ENCODE measurements at regions not wholly inside any gene's neighbourhood (a gene's known extent, or its start where the extent isn't known, plus 50 kb on each side); places are given as distances from the start of the nearest gene placed in this dataset.

DNA sequence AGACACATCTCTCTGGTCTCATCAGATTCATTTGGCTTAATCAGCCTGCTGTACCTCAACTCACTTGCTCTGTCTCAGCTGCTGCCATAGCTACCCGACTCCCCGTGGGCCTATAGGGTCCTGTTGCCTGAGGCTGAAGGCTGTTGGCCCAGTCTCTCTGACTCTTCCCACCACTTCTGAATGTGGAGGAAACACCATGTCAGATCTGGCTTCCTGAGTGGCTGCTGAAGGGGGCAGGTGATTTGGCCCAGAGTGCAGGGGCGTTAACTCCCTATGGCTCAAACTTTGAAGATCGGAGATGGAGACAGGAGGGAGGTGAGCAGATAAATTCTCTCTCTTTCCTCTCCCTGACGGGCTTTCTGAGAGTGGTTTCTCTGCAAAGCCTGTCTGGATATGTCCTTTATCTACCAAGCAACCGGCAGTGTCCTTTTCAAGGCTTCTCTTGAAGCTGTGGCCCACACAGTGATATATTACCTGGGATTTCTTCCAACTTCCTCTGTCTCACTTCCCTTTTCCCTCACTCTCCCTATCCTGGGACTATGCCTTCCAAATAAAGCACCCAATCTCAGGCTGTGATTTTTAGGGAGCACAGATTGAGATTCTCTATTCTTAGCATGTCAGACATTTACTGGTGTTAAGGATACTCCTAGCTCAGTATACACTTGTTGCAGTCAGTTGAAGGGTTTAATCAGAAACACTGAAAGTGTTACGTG is 334.9 kb upstream of the TBC1D5 start:
- TF ChIP-seq, protein P1, sequence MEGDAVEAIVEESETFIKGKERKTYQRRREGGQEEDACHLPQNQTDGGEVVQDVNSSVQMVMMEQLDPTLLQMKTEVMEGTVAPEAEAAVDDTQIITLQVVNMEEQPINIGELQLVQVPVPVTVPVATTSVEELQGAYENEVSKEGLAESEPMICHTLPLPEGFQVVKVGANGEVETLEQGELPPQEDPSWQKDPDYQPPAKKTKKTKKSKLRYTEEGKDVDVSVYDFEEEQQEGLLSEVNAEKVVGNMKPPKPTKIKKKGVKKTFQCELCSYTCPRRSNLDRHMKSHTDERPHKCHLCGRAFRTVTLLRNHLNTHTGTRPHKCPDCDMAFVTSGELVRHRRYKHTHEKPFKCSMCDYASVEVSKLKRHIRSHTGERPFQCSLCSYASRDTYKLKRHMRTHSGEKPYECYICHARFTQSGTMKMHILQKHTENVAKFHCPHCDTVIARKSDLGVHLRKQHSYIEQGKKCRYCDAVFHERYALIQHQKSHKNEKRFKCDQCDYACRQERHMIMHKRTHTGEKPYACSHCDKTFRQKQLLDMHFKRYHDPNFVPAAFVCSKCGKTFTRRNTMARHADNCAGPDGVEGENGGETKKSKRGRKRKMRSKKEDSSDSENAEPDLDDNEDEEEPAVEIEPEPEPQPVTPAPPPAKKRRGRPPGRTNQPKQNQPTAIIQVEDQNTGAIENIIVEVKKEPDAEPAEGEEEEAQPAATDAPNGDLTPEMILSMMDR (IDR thresholded peaks at IDR 0.05) = no peak
- no peaks in the 10 kb centered on the region for H3K36me3 ChIP-seq (ENCODE audit: insufficient read depth in 1 of 2, low read depth in 1 of 2)
- intact Hi-C loops (cut with DNase I) = no loop called here
- 63 to 64% (median 63%) methylated on average over 7 of the region's 7 CpGs for WGBS, 3 donors
- DNase-seq (no peak), ATAC-seq (no peak)
- no peak overlapping the region for H3K27ac ChIP-seq
- H3K9me3 ChIP-seq = no peaks in the 10 kb centered on the region
- H3K27me3 ChIP-seq (ENCODE audit: insufficient read depth in 3 of 3, low read length in 2 of 3) = no peaks in the 10 kb centered on the region
- no peaks in the 10 kb centered on the region for H3K4me1 ChIP-seq
- no peak overlapping the region for H3K4me3 ChIP-seq

DNA sequence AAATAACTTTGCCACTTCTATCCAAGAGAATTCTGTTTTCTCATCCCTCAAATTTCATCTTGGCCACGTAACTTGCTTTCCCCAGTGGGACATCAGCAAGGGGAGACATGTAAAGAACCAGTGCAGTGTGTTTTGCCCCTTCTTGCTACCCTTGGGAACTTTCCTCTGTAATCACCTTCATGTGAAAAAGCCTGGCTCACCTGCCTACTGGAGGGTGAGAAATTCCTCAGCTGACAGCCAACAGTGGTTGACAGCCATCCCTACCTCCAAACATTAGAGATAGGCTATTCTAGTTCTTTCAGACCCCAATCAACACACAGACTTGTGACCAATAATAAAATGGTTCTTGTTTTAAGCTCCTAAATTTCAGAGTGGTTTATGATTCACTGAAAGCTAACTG is 333.9 kb upstream of the TBC1D5 start:
- Histone ChIP-seq H3K4me3 (no peak overlapping the region), H3K36me3 (ENCODE audit: insufficient read depth in 1 of 2, low read depth in 1 of 2) (no peaks in the 10 kb centered on the region), H3K27me3 (ENCODE audit: insufficient read depth in 3 of 3, low read length in 2 of 3) (no peaks in the 10 kb centered on the region), H3K27ac (no peak overlapping the region), H3K9me3 (no peaks in the 10 kb centered on the region), H3K4me1 (no peaks in the 10 kb centered on the region)
- no peak for DNase-seq
- TF ChIP-seq, protein P1 (IDR thresholded peaks at IDR 0.05) = no peak
- ATAC-seq = no peak
- intact Hi-C loops (cut with DNase I) = no loop called here
- WGBS, 3 donors = 71 to 78% (median 72%) methylated on average over 1 of the region's 1 CpG

DNA sequence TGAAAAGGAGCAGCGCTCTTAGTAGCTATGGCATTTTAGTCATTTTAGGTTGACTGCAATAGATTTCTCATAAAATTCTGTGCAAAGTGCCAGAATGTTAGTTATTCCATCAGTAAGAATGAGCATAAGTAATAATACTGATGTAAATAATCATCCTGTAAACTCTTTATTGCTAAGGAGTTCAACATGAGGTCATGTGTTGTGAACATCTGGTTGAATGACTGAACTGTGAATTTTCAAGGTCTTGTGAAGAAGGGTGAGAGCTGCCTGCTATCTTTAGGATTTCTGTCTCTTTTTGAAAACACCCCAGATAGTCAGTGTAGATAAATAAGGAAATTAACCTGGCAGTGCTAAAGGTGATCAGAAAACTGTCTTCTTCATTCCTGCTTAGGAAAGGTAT is 333.4 kb upstream of the TBC1D5 start:
- no peak overlapping the region for H3K27ac ChIP-seq
- no peaks in the 10 kb centered on the region for H3K27me3 ChIP-seq (ENCODE audit: insufficient read depth in 3 of 3, low read length in 2 of 3)
- ATAC-seq = no peak
- H3K9me3 ChIP-seq = no peaks in the 10 kb centered on the region
- no peak for DNase-seq
- WGBS, 3 donors = 93 to 95% (median 94%) methylated on average over 1 of the region's 1 CpG
- H3K36me3 ChIP-seq (ENCODE audit: insufficient read depth in 1 of 2, low read depth in 1 of 2) = no peaks in the 10 kb centered on the region
- intact Hi-C loops (cut with DNase I) = no loop called here
- TF ChIP-seq, protein P1 (IDR thresholded peaks at IDR 0.05) = no peak
- no peaks in the 10 kb centered on the region for H3K4me1 ChIP-seq
- no peak overlapping the region for H3K4me3 ChIP-seq

DNA sequence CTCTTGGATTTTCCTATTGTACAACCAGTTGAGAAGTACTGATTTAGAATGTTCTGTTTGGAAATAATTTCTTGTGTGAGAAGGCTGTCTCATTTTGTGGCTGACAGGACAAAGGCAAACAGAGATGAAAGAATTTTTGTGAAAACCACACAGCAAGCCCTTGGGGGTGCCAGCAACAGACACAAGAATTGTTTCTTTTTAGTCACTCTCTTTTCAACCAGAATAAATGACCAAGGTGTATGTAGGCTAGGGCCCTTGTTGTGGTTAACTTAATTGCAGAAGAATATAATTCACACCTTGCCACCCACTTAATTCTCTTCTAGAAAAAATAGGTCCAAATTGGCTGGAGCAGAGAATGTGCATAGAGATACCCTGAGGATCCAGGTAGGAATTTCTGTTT is 329.4 kb upstream of the TBC1D5 start:
- DNase-seq = no peak
- no peaks in the 10 kb centered on the region for H3K27me3 ChIP-seq (ENCODE audit: insufficient read depth in 3 of 3, low read length in 2 of 3)
- H3K9me3 ChIP-seq = no peaks in the 10 kb centered on the region
- H3K4me1 ChIP-seq = no peaks in the 10 kb centered on the region
- intact Hi-C loops (cut with DNase I) = no loop called here
- TF ChIP-seq, protein P1 (IDR thresholded peaks at IDR 0.05) = no peak
- no peak overlapping the region for H3K27ac ChIP-seq
- no peak overlapping the region for H3K4me3 ChIP-seq
- no peaks in the 10 kb centered on the region for H3K36me3 ChIP-seq (ENCODE audit: insufficient read depth in 1 of 2, low read depth in 1 of 2)
- ATAC-seq = no peak

DNA sequence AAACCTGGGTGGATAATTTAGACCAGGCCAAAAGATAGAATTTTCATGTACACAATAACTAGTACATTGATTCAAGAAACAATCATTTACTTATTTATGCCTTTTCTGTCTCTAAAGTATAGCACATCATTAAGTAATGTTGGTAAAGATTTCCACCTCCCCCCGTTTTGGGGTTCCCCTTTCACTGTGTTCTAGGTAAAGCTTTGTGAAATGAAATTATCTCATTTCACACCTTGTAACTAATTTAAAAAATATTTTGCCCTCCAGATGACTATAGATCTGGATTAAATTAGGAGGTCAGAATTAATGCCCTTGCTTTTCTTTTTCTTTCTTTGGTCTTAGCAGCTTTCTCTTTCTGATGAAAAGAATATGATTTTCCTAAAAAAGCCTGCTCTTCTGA is 328.5 kb upstream of the TBC1D5 start:
- ATAC-seq (no peak), DNase-seq (no peak)
- intact Hi-C loops (cut with DNase I) = no loop called here
- H3K4me1 ChIP-seq = no peaks in the 10 kb centered on the region
- H3K27ac ChIP-seq = no peak overlapping the region
- WGBS, 3 donors = 53 to 80% (median 62%) methylated on average over 1 of the region's 1 CpG
- no peaks in the 10 kb centered on the region for H3K36me3 ChIP-seq (ENCODE audit: insufficient read depth in 1 of 2, low read depth in 1 of 2)
- TF ChIP-seq, protein P1 (IDR thresholded peaks at IDR 0.05) = no peak
- no peak overlapping the region for H3K4me3 ChIP-seq
- H3K27me3 ChIP-seq (ENCODE audit: insufficient read depth in 3 of 3, low read length in 2 of 3) = no peaks in the 10 kb centered on the region
- no peaks in the 10 kb centered on the region for H3K9me3 ChIP-seq
